ENCODE measurements at regions not wholly inside any gene's neighbourhood (a gene's known extent, or its start where the extent isn't known, plus 50 kb on each side); places are given as distances from the start of the nearest gene placed in this dataset.

DNA sequence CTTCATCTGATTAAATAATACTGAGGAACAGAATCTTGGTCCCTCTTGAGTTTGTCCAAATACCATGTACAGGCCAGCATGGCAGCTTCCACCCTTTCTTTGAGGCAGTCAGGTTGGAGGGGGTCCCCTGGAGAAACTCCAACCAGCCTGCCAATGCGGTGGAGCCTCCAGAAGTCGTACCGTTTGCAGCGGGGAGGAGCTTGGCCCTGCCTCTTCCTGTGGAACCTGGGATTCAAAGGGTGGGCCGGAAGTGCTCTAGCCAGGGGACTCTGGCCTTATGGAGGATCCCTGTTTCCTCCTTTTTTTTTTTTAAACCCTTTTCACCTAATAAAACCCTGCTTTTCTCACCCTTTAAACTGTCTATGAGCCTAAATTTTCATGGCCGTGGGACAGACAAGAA is 216.3 kb upstream of the ZNF608 start:
- Histone ChIP-seq H3K4me1 (ENCODE audit: control insufficient read depth, extremely low read depth, insufficient read depth, low read length) (no peaks in the 10 kb centered on the region), H3K9ac (replicated peaks; ENCODE audit: extremely low read depth, insufficient read depth, low read length) (no peak overlapping the region), H3K36me3 (ENCODE audit: control insufficient read depth in 2 of 2, extremely low read depth in 1 of 2, insufficient read depth in 2 of 2, low read length in 2 of 2) (no peaks in the 10 kb centered on the region), H3K9me1 (replicated peaks; ENCODE audit: control insufficient read depth, extremely low read depth, insufficient read depth, low read length) (no peaks in the 10 kb centered on the region), H4K20me1 (replicated peaks; ENCODE audit: control insufficient read depth, extremely low read depth, insufficient read depth, low read length) (no peaks in the 10 kb centered on the region), H3K4me3 (replicated peaks in 1 of 3; ENCODE audit: insufficient read depth in 1 of 3, low read depth in 1 of 3, low read length in 3 of 3) (no peak overlapping the region), H2AFZ (ENCODE audit: low read depth, low read length) (no peak overlapping the region), H3K79me2 (ENCODE audit: control insufficient read depth, insufficient read depth, low read length) (no peaks in the 10 kb centered on the region), H3K9me3 (replicated peaks; ENCODE audit: control insufficient read depth, insufficient read depth, low read length) (no peaks in the 10 kb centered on the region), H3K27me3 (ENCODE audit: control insufficient read depth in 2 of 2, insufficient read depth in 2 of 2, low read length in 2 of 2) (no peaks in the 10 kb centered on the region), H3K4me2 (ENCODE audit: insufficient read depth, low read length) (no peak overlapping the region), H3K27ac (ENCODE audit: insufficient read depth, low read depth, low read length) (no peak overlapping the region)
- FAIRE-seq, result no peak
- TF ChIP-seq, protein P1, sequence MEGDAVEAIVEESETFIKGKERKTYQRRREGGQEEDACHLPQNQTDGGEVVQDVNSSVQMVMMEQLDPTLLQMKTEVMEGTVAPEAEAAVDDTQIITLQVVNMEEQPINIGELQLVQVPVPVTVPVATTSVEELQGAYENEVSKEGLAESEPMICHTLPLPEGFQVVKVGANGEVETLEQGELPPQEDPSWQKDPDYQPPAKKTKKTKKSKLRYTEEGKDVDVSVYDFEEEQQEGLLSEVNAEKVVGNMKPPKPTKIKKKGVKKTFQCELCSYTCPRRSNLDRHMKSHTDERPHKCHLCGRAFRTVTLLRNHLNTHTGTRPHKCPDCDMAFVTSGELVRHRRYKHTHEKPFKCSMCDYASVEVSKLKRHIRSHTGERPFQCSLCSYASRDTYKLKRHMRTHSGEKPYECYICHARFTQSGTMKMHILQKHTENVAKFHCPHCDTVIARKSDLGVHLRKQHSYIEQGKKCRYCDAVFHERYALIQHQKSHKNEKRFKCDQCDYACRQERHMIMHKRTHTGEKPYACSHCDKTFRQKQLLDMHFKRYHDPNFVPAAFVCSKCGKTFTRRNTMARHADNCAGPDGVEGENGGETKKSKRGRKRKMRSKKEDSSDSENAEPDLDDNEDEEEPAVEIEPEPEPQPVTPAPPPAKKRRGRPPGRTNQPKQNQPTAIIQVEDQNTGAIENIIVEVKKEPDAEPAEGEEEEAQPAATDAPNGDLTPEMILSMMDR (IDR thresholded peaks at IDR 0.05; ENCODE audit: extremely low read depth in 1 of 2, insufficient read depth in 1 of 2, low read depth in 1 of 2, low read length in 2 of 2), result no peak
- no peak for TF ChIP-seq JUN (IDR thresholded peaks at IDR 0.05; ENCODE audit: borderline replicate concordance, insufficient read depth, insufficient read length, low read depth)
- TF ChIP-seq, protein P2, sequence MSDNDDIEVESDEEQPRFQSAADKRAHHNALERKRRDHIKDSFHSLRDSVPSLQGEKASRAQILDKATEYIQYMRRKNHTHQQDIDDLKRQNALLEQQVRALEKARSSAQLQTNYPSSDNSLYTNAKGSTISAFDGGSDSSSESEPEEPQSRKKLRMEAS (IDR thresholded peaks at IDR 0.05; ENCODE audit: insufficient read depth, insufficient read length), result no peak
- no peak for TF ChIP-seq POLR2AphosphoS5 (IDR thresholded peaks at IDR 0.05; ENCODE audit: insufficient read depth, low read depth, low read length)
- no peak for TF ChIP-seq GATA2 (IDR thresholded peaks at IDR 0.05; ENCODE audit: insufficient read depth, insufficient read length, low read depth, low read length)
- no peak for TF ChIP-seq MYC (IDR thresholded peaks at IDR 0.05; ENCODE audit: low read depth, low read length)
- TF ChIP-seq FOS (IDR thresholded peaks at IDR 0.05; ENCODE audit: borderline replicate concordance, insufficient read depth, low read length), result no peak
- no peak for TF ChIP-seq EZH2 (IDR thresholded peaks at IDR 0.05; ENCODE audit: borderline replicate concordance, low read depth, low read length, severe bottlenecking)
- TF ChIP-seq POLR2A (IDR thresholded peaks at IDR 0.05; ENCODE audit: low read depth, low read length), result no peak
- dilution Hi-C loops (cut with MboI; ENCODE audit: extremely low pct_ligation_motif_present, low sequenced_read_pairs), result no loop called here
- CTCF ChIA-PET, result no interaction called here
- intact Hi-C loops (cut with micrococcal nuclease), result no loop called here
- BruUV-seq (replicated peaks), result no TSS peak
- DNase-seq (ENCODE audit: low read depth, low spot score), result no peak
- POLR2A ChIA-PET, result no interaction called here

Data from endothelial cell of umbilical vein (primary cell).